RPMI7951 (cell line): ENCODE measurements at regions not wholly inside any gene's neighbourhood (a gene's known extent, or its start where the extent isn't known, plus 50 kb on each side); places are given as distances from the start of the nearest gene placed in this dataset.

ENCODE experiments used
- DNase-seq: peaks from one replicate; pipeline ENCODE4 v3.0.0-alpha.2; 2012; ENCODE audit warnings: low read depth

DNA sequence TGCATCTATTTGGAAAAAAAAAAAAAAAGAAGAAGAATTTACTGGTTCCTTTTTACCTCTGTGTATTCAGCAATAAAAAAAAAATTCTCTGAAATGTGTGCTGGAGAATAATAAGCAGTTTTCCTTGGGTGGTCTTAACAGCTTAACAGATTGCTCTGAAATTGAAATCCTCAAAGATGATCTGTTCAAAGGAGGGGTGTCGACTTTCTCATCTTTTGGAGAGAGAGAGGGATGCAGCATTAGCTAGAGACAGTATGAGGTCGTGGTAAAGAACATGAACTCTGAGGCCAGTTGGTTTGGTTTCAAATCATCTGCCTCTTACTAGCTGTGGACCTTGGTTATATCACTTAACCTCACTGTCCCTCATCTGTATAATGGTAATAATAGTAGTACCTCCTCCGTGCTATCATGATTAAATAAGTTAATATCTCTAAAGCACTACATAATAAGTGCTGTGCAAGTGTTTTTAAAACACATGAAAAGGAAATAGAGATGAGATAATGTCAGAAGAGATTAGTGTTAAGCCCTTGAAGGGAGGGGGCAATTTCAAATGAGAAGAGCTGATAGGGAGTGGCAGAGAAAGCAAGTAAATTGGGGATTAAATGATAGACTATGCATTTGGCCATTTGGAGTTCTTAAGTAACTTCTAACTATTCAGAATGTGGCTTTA lies 109.9 kb upstream of the LIMCH1 start:
- no peak for DNase-seq

DNA sequence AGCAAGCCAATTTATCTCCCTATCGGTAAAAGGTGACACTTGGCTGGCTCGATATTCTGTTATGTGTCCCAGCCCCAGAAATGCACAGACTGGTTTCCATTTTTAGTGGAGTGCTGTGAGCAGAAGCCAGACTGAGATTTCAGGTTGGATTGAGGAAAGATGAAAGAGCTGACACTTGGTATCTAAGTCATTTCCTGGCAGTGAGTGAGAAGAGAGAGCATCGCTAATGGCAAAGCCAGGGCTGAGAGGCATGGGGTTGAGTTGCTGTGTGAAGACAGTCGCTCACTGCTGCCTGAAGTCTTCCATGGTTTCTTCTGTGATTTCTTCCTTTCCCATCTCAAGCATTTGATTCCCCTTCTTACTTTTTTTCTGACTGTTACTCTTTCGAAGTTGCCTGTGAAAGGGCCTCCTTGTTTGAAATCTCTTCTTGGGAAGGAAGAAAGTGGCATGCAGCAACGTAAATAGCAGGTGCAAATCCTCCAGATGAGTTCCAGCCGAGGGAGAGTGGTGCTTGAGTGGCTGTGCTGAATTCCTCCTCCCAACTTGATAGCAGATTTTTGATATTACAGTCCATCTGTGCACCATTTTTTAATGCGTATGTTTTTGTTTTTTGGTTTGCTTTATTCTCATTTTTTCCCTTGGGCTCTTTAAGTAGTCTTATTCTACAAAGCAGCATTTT lies 109.2 kb upstream of the LIMCH1 start:
- DNase-seq = no peak

DNA sequence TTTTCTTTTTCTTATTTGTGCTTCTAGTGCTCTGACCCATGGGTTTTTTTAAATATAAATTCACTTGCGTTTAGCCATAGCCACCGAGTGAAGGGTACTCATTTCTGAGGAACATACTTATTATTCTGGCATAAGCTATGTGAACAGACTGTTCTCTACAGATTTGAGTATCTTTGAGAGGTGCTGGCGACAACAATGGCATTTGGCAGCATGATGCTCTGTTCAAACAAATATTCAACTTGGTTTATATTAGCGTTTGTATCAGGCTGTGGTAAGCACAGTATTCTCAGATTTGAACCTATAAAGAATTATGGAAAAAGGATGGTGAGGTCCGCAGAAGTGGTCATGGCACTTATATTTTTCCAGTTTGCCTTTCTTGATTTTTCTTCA lies 108.7 kb upstream of the LIMCH1 start:
- DNase-seq = no peak

DNA sequence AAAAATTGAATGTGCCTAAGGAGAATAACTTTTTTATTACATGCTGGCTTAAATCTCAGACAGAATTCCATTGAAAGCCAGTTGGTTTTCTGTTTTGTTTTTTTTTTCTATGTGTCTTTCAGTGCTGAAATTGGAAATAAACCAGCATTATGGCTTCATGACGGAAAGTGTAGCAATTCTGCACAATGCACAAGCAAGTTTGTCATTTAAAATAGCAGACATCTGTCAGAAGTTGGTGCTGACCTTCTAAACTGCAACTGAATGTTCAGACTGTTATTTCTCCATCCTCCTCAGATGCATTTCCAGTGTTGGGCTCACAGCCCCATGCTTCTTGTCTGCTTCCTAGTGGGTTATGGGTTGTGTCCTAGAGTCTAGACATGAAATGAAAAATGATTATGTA lies 107.2 kb upstream of the LIMCH1 start:
- DNase-seq = peak; percentile 2

DNA sequence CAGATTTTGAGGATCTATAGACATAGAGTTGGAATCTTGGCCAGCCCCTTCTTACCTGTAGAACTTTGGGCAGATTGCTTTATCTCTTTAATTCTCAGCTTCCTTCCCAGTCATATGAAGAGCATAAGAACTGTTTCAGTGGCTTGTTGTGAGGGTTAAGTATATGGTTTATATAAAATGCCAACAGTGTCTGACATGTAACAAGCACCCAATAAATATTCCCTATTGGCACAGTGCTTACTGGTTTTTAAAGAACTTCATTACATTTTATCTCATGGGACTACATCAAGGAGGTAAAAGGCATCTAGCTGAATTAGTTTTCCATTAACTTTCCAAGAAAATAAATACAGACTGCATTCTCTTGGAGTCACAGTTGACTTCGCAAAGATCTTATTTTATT lies 106.7 kb upstream of the LIMCH1 start:
- DNase-seq = no peak

DNA sequence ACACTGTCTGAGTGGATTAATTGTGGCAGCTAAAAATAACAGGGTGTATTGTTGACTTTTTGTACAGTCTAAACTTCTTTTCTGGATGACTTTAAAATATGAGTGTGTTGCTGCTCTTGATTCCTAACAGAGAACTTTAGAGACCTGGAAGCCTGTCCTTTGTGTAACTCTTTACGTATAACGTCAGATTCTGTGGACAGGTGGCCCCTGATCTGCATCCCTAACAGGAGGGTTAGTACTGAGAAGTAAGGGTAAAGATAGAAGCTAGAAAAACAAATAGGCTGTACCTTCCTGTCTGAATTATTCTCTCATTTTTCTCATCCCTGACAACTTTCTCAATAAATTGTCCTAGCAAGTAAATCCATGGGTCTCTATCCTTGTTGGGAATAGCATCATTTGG lies 105.7 kb upstream of the LIMCH1 start:
- DNase-seq = no peak

DNA sequence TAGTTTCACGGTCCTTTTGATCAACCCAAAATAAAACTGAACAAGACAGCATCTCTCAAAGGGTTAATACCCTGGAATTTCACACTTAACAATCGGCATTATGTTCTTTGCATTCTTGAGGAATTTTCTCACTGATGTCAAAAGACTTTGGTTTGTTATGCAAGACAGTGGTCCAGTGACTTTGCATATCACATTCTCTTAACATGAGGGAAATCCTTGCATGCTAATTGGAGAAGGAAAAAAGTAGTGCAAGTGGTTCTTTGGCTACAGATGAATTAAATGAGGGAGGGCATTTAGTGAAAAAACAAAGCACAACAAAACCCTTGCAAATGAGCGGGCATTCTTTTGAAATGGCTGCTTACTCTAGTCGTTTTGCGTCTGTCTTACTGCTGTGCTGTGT lies 105.1 kb upstream of the LIMCH1 start:
- peak; percentile 18 for DNase-seq

DNA sequence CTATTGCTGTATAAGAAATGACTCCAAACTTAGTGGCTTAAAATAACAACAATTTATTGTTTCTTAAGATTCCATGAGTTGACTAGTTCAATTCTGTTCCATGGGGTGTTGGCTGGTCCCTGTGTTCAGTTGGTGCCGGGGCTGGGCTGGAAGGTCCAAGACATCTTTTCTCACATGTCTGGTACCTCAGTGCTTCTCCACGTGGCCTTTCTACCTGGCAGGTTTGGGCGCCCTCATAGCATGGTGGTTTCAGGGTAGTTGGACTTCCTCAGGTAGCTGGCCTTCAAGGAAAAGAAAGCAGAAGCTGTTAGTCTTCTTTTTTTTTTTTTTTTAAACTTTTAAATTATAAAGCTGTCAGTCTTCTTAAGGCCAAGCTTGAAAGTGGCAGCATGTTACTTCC lies 104.6 kb upstream of the LIMCH1 start:
- no peak for DNase-seq

DNA sequence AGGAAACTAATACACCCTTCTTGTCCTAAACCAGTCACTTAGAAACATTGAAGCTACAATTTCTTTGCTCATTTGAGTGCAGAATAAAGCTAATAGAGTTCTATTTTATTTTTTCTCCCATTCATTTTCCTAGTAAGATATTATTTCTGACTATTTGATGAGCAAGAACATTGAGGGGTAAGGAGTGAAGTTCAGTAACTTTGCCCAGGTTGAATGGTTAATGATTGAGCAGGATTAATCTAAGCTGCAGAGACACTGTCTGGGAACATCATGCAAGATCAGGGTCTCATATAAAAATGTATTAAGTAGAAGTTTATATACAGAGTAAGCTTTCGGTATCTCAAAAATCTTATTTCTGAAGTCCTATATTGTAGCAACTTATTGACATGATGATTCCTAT lies 102.4 kb upstream of the LIMCH1 start:
- no peak for DNase-seq

DNA sequence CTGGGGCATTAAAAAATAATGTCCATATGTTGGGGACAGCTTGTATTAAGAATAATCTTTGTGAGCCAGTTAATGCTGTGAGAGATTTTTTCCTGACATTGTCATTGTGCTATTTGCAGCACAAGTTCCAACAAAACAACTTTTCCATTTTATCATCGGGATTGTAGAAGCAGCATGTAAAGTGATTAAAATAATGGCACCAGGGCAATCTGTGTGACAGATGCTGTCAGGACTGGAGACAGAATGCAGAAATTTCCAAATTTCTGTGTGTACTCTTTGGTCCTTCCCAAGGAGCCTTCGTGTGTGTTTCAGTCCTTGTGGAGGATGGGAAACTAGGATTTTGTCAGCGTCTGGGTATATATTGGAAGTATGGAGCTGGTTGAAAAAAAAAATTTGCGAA lies 101.5 kb upstream of the LIMCH1 start:
- DNase-seq = no peak

DNA sequence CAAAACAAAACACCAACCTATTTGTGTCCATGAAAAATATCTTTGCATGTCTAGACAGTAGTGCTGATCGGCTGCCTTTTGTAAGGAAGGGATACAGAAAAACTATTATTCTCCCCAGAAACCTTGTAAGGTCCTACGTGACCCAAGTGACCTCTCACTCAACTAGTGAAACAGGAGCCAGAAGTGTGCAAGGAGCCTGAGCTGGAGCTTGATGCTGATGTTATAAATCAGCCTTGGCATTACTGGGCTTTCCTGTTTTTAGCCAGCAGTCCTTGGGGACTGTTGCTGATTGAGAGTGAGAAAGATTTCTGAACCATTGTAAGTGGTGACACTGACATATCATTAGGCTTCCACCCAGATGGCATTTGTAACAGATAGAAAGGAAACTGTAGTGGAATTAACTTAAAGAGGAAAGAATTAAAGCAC lies 100.8 kb upstream of the LIMCH1 start:
- DNase-seq = no peak

DNA sequence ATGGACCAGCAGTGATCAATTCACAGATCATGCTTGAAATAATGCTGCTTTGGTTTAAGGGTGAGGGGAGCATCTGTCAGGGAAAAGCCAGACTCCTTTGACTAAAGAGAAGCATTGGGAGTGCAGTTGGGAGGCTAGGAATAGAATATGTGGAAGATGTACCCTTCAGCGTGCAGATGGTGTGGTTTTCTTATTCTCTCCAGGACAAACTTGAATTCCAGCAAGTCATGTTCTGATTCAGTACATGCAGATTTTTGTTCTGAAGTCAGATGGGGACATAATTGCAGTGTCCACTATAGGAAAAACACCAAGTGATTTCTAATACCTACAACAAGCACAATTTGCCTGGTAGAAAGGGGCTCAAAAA lies 99.0 kb upstream of the LIMCH1 start:
- no peak for DNase-seq

DNA sequence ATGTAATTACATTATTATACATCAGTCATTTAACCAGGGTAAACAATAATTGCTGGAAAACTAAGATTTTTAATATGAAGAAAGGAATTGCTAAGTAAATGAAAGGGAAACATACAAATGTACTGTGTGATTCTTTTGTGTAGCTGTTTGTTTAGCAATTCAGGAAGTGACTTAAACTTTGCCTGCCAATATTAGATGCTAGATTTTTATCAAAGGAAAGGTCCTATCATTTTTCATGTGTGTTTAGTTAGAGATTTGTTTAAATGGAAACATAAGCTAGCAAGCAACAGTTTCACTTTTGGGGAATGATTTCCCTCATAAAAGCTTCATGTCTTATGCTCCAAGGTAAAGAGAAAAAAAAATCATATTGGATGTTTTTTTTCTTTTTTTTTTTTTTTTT lies 95.1 kb upstream of the LIMCH1 start:
- no peak for DNase-seq

DNA sequence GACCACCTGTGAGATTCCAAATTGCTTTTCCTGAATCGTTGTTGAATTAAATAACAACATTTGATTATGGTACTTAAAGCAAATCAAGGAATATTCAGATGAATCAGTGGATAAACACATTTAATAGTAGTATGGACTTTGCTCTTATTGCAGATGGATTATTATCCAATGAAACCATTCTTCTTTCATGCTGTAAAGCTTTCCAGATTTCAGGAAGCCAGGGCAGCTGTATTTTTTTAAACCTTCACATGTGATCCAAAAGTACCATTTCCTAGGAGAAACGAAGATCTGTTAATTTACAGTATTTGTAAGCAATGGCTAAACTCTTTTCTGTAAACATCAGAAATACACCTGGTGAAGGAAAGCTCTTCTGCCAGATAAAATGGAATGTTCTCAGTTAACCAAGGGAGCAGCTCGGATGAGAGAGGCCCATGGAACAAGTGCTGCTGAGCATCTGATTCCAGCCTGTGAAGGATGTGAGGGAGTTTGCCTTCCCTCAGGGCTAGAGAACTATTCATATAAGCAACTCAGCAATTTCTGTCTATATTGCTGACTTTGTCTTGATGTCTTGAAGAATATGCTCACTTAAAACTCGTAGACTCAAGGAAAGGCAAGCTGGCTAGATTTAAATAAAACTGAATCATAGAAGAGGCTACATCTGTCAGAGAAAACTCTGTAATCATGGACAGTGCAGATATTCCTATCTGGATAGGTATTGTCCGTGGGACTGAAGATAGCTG lies 94.4 kb upstream of the LIMCH1 start:
- no peak for DNase-seq

DNA sequence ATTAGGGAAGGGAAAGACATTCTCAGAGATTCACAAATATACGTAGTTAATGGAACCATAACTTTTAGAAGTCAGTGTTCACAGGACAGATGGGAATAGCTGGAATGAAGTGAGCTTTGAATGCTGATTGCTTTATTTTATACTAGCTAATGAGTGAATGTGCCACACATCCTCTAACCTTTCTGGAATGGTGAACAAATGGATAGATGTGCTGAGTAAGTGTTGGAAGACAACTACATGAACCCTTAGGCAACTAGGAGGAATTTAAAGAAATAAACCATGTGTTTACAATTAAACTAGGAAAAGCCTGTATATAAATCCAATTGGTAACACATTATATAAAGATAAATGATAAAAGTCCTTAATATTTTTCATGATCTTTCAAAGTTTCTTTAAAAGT lies 91.6 kb upstream of the LIMCH1 start:
- no peak for DNase-seq

DNA sequence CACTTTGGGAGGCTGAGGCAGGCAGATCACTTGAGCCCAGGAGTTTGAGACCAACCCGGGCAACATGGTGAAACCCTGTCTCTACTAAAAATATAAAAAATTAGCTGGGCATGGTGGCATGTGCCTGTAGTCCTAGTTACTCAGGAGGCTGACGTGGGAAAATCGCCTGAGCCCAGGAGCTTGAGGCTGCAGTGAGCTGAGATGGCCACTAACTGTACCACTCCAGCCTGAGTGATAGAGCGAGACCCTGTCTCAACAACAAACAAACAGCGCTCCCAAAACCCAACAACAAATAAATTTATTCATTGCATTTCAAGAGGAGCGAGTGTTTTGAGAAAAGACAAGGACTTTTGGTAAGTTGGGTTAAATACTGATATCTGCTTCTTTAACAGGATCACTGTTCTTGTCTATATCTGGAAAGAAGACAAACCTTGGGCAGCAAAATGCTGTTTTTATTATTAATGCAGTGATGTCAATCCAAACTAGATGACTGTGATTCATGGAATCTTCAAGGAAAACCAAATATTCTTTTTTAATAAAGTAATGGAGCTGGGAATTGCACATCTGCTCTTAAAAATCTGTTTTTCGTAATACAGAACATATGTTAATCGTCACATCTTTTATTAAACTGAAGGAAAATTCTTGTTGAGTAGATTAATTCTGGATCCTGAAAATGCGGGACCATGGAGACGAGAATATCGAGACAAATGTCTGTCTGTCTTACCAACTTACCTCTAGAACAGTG lies 90.8 kb upstream of the LIMCH1 start:
- DNase-seq = no peak

DNA sequence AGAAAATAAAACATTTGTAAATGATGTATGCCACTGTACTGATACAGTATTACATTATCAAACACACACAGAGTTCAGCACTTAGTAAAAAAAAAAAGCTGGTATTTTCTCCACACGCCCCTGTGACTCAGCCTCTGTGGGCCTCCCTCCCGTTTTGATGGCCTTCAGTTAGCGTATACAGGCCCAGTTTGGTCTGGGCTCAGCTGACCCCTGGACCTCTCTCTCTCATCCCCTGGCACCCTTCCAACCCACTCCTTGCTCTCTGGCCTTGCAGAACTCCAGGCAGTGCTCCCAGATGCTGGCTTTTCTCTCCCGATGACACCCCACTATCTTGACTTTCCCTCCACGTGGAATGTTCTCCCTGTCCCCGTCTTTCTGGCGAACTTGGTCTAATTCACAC lies 89.0 kb upstream of the LIMCH1 start:
- peak; percentile 30 for DNase-seq

DNA sequence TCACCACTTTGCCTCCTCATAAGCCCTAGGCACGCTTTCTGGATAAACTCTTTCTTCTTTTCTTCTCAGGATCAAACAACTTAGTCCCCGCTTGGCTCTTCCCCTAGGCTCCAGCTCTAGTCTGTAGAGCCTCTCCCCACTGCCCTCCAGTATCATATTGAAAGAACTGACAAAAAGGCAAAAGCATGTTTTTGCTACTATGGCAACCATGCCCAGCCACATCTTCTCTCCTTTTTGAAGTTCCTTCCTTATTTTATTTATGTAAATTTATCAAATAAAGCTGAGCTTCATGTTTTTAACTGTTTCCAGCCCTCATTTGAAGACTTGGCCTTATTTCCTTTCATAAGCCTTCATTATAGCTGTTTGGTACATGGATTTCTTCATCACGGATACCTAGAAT lies 86.0 kb upstream of the LIMCH1 start:
- DNase-seq = no peak

DNA sequence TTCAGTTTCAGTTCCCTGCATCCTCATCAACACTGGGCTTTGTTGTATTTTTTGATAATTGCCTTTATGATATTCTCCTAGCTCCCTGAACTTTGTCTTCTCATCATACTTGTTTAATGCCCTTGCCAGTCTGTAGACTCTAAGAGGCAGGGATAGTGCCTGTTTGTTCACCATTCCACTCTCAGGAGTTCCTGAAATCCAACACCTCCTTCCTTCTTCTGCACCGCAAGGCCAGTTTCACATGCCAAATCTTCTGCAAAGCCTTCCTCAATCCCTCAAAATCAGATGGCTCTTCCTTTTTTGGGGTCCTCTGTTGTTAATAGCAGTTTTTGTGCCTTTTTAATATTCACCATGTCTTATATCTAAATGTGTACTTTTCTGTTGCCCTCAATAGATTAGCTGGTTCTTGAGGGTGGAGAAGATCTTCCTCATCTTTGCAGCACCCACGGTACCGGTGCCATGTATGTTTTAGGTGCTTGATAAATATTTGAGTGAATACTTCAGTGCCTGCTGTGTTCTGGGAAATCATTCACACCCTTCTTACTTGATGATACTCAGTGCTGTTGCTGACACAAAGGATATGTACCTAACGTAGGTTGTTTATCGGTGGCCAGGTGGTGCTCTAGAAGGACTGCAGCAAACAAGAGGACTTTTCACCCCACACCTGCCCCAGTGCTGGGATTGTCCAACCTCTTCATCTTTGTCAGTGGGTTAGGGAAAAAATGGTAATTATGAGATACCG lies 85.3 kb upstream of the LIMCH1 start:
- DNase-seq = no peak

DNA sequence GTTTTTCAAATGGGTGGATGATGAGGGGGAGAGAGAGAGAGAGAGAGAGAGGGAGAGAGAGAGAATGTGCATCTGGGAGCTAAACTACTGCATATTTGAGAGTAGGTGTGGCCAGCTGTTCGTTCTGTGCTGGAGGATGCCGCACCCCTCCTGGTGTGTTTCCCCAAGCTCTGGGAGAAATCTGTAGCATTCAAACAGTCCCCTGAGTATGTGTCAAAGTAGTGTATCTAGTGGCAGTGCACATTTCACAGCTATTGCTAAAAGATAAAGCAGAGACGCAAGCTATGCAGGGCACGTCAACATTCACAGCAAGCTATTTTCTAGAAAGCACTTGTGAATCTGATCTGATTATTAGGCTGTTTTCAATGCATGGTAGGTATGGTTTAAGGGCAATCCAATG lies 83.5 kb upstream of the LIMCH1 start:
- DNase-seq = no peak

DNA sequence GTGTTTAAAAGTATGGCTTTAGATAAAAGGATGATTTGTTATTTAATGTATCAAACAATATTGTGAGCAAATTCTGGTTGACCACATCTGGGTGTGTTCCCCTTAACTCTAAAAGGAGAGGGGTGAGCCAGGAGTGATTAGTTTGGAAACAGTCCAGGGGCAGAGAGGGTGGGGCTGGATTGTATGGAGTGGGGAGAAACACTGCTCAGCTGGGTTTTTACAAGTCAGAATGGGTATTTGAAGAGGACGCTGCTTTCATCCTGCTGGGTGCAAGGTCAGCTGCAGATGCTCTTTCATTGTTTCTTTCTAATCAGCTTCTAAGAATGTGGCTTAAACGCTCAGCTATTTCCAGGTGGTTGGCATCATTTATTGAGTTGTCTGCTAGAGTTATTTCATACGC lies 82.8 kb upstream of the LIMCH1 start:
- DNase-seq = no peak

DNA sequence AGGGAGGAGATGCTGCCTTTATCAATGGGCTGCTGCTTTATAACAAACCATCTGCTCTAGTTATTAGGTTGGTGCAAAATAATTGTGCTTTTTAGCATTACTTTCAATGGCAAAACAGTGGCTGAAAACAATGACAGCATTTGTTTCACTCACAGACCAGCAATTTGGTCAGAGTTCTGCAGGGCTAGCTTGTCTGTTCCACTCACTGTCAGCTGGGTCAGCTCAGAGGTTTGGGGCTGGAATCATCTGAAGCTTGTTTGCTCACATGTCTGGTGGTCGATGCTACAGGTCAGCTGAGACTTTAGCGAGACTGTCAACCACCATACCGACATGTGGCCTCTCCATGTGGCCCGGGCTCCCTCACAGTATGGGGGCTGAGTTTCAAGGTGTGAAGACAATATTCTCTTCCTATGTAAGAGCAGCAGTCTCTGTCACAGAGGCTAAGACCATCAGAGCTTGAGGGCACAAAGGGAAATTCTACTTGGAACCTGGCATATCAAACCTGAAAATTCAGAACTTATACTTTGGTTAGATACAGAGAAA lies 81.3 kb upstream of the LIMCH1 start:
- DNase-seq = no peak
